WTC11 (cell line): ENCODE measurements at regions not wholly inside any gene's neighbourhood (a gene's known extent, or its start where the extent isn't known, plus 50 kb on each side); places are given as distances from the start of the nearest gene placed in this dataset.

ENCODE experiments used
- ATAC-seq: fragments of 200-7000 bp; cut with Tn5 transposase; 2 replicates; pipeline ENCODE4 v1.10.0; 2021; ENCODE audit warnings: mild to moderate bottlenecking, moderate library complexity
- CTCF ChIA-PET: fragments of 300-600 bp; sonication (Branson Sonifier 250); formaldehyde crosslinking; loops from one replicate; lab custom pipeline; 2021; ENCODE audit warnings: antibody characterized with exemption; lab: Charles Lee
- POLR2A ChIA-PET: fragments of 350-600 bp; sonication (Branson Sonifier 250); formaldehyde crosslinking; loops from one replicate; lab custom pipeline; 2021; ENCODE audit warnings: antibody characterized with exemption; lab: Charles Lee
- DNase-seq: peaks from one replicate; pipeline ENCODE4 v3.0.0; 2021; ENCODE audit warnings: low spot score
- H3K27ac Mint-ChIP-seq: 2 replicates; pipeline ENCODE4 v1.8.0; 2021; ENCODE audit warnings: mixed read lengths
- H3K27me3 Mint-ChIP-seq: 2 replicates; pipeline ENCODE4 v1.8.0; 2021; ENCODE audit warnings: low read depth, mild to moderate bottlenecking, moderate library complexity, mixed read lengths
- H3K36me3 Mint-ChIP-seq: 2 replicates; pipeline ENCODE4 v1.8.0; 2021; ENCODE audit warnings: mixed read lengths
- H3K4me1 Mint-ChIP-seq: 2 replicates; pipeline ENCODE4 v1.8.0; 2022; ENCODE audit warnings: mixed read lengths
- H3K4me3 Mint-ChIP-seq: 2 replicates; pipeline ENCODE4 v1.8.0; 2021; ENCODE audit warnings: mild to moderate bottlenecking, moderate library complexity, mixed read lengths
- H3K9me3 Mint-ChIP-seq: 2 replicates; pipeline ENCODE4 v1.8.0; 2021; ENCODE audit warnings: mixed read lengths
- AR ChIP-seq: fragments of 250-450 bp; sonication (Bioruptor Pico); IDR thresholded peaks from 2 replicates; pipeline ENCODE4 v1.9.0; 2021; ENCODE audit warnings: mild to moderate bottlenecking
- CREB1 ChIP-seq: sonication (generic); formaldehyde crosslinking; IDR thresholded peaks from 2 replicates; pipeline ENCODE4 v1.8.0; 2023; ENCODE audit warnings: mild to moderate bottlenecking, missing genetic modification reagents
- EMX1 ChIP-seq: fragments of 250-450 bp; sonication (Bioruptor Pico); IDR thresholded peaks from 2 replicates; pipeline ENCODE4 v1.8.0; 2021; ENCODE audit warnings: mild to moderate bottlenecking
- FOXK1 ChIP-seq: sonication (generic); formaldehyde crosslinking; IDR thresholded peaks from 2 replicates; pipeline ENCODE4 v1.8.0; 2022; ENCODE audit warnings: mild to moderate bottlenecking, moderate library complexity, missing genetic modification reagents
- HMGA2 ChIP-seq: fragments of 250-450 bp; sonication (Bioruptor Pico); IDR thresholded peaks from 2 replicates; pipeline ENCODE4 v1.4.0; 2021; ENCODE audit warnings: mild to moderate bottlenecking, moderate library complexity
- HMGXB4 ChIP-seq: sonication (generic); formaldehyde crosslinking; IDR thresholded peaks from 2 replicates; pipeline ENCODE4 v1.8.1; 2023; ENCODE audit warnings: mild to moderate bottlenecking, moderate library complexity, missing genetic modification reagents
- MYBL2 ChIP-seq: sonication (generic); formaldehyde crosslinking; IDR thresholded peaks from 2 replicates; pipeline ENCODE4 v1.8.1; 2023; ENCODE audit warnings: mild to moderate bottlenecking, moderate library complexity, missing genetic modification reagents
- NFE2L1 ChIP-seq: sonication (generic); formaldehyde crosslinking; IDR thresholded peaks from 2 replicates; pipeline ENCODE4 v1.8.1; 2023; ENCODE audit warnings: missing genetic modification reagents
- NR1H2 ChIP-seq: sonication (generic); formaldehyde crosslinking; IDR thresholded peaks from 2 replicates; pipeline ENCODE4 v1.9.0; 2021; ENCODE audit warnings: mild to moderate bottlenecking, moderate library complexity, missing genetic modification reagents
- NR3C1 ChIP-seq: sonication (generic); formaldehyde crosslinking; conservative IDR thresholded peaks from 2 replicates; pipeline ENCODE4 v1.8.1; 2023; ENCODE audit warnings: low read depth, mild to moderate bottlenecking, missing genetic modification reagents
- RELA ChIP-seq: sonication (generic); formaldehyde crosslinking; IDR thresholded peaks from 2 replicates; pipeline ENCODE4 v1.8.1; 2022; ENCODE audit warnings: missing genetic modification reagents, mild to moderate bottlenecking, borderline replicate concordance
- STAT6 ChIP-seq: sonication (generic); formaldehyde crosslinking; conservative IDR thresholded peaks from 2 replicates; pipeline ENCODE4 v1.8.1; 2023; ENCODE audit warnings: mild to moderate bottlenecking, low read depth, missing genetic modification reagents, moderate library complexity
- TCF7 ChIP-seq: sonication (generic); formaldehyde crosslinking; IDR thresholded peaks from 2 replicates; pipeline ENCODE4 v1.8.0; 2022; ENCODE audit warnings: mild to moderate bottlenecking, low read depth, missing genetic modification reagents, moderate library complexity
- ZMAT4 ChIP-seq: fragments of 250-450 bp; sonication (Bioruptor Pico); IDR thresholded peaks from 2 replicates; pipeline ENCODE4 v1.9.0; 2021; ENCODE audit warnings: mild to moderate bottlenecking
- ZNF121 ChIP-seq: sonication (generic); formaldehyde crosslinking; IDR thresholded peaks from 2 replicates; pipeline ENCODE4 v1.8.0; 2023; ENCODE audit warnings: missing genetic modification reagents
- ZNF219 ChIP-seq: sonication (generic); formaldehyde crosslinking; IDR thresholded peaks from 2 replicates; pipeline ENCODE4 v1.8.0; 2023; ENCODE audit warnings: missing genetic modification reagents, mild to moderate bottlenecking, borderline replicate concordance
- ZNF232 ChIP-seq: sonication (generic); formaldehyde crosslinking; IDR thresholded peaks from 2 replicates; pipeline ENCODE4 v1.8.0; 2022; ENCODE audit warnings: mild to moderate bottlenecking, missing genetic modification reagents
- ZNF423 ChIP-seq: fragments of 250-450 bp; sonication (Bioruptor Pico); IDR thresholded peaks from 2 replicates; pipeline ENCODE4 v2.1.2; 2022; ENCODE audit warnings: mild to moderate bottlenecking, moderate library complexity
- TF ChIP-seq, protein P1 (sequence below): fragments of 250-450 bp; sonication (Bioruptor Pico); IDR thresholded peaks from 2 replicates; pipeline ENCODE4 v1.9.0; 2021; ENCODE audit warnings: moderate library complexity, mild to moderate bottlenecking, inconsistent platforms, borderline replicate concordance
- TF ChIP-seq, protein P2 (sequence below): sonication (generic); formaldehyde crosslinking; IDR thresholded peaks from 2 replicates; pipeline ENCODE4 v1.8.1; 2022; ENCODE audit warnings: mild to moderate bottlenecking, moderate library complexity, missing genetic modification reagents
- TF ChIP-seq, protein P3 (sequence below): sonication (generic); formaldehyde crosslinking; conservative IDR thresholded peaks from 2 replicates; pipeline ENCODE4 v1.8.1; 2022; ENCODE audit warnings: mild to moderate bottlenecking, missing genetic modification reagents

DNA sequence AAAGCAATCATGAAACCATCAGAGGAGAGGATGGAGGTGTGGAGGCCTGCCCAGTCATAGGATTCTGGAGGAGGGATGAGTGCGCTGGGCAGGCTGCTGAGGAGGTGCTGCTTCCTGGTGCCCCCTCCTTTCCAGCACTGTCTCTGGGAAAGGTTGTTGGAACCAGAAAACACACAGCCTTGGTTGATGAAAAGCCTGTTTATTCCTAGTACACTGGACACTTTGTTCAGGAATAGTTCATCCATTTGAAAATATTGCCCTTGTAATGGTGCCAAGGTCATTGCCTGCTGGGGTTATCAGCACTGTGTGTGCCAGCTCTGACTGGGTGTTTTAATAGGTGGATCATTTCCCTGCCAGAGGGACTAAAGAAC lies 83.7 kb upstream of the ARMC2 start:
- POLR2A ChIA-PET: no interaction called here
- H3K27ac Mint-ChIP-seq: no peak overlapping the region
- no peaks in the 10 kb centered on the region for H3K36me3 Mint-ChIP-seq
- CTCF ChIA-PET: no interaction called here
- no peak for TF ChIP-seq HMGXB4
- TF ChIP-seq FOXK1 (CRISPR knock-in tag): no peak
- TF ChIP-seq AR (CRISPR knock-in tag): no peak
- TF ChIP-seq NR1H2 (CRISPR knock-in tag): no peak
- ATAC-seq: no peak
- H3K9me3 Mint-ChIP-seq: 0 out of 2 replicates have a peak, but pooled peaks cover 3% of the 10 kb centered on the region
- H3K4me3 Mint-ChIP-seq: no peak overlapping the region
- H3K4me1 Mint-ChIP-seq: peaks cover 22% of the 10 kb centered on the region
- DNase-seq: no peak
- peaks cover 11% of the 10 kb centered on the region for H3K27me3 Mint-ChIP-seq

- no peak overlapping the region for H3K27ac Mint-ChIP-seq
- ChIA-PET POLR2A (no interaction called here), CTCF (no interaction called here)
- ATAC-seq (no peak), DNase-seq (no peak)
- TF ChIP-seq, protein P1, sequence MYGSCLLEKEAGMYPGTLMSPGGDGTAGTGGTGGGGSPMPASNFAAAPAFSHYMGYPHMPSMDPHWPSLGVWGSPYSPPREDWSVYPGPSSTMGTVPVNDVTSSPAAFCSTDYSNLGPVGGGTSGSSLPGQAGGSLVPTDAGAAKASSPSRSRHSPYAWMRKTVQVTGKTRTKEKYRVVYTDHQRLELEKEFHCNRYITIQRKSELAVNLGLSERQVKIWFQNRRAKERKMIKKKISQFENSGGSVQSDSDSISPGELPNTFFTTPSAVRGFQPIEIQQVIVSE: no peak
- TF ChIP-seq STAT6 (CRISPR knock-in tag): no peak
- no peak for TF ChIP-seq RELA
- no peak for TF ChIP-seq NR3C1 (CRISPR knock-in tag)
- TF ChIP-seq, protein P2, sequence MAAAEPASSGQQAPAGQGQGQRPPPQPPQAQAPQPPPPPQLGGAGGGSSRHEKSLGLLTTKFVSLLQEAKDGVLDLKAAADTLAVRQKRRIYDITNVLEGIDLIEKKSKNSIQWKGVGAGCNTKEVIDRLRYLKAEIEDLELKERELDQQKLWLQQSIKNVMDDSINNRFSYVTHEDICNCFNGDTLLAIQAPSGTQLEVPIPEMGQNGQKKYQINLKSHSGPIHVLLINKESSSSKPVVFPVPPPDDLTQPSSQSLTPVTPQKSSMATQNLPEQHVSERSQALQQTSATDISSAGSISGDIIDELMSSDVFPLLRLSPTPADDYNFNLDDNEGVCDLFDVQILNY (CRISPR knock-in tag): no peak
- no peak for TF ChIP-seq ZNF121 (CRISPR knock-in tag)
- TF ChIP-seq NFE2L1 (CRISPR knock-in tag): no peak
- TF ChIP-seq, protein P3, sequence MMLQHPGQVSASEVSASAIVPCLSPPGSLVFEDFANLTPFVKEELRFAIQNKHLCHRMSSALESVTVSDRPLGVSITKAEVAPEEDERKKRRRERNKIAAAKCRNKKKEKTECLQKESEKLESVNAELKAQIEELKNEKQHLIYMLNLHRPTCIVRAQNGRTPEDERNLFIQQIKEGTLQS: no peak
- no peak for TF ChIP-seq ZNF232 (CRISPR knock-in tag)
- no peak for TF ChIP-seq HMGA2 (CRISPR knock-in tag)
- no peak for TF ChIP-seq ZNF219 (CRISPR knock-in tag)
- no peak for TF ChIP-seq TCF7 (CRISPR knock-in tag)
- no peak for TF ChIP-seq FOXK1 (CRISPR knock-in tag)
- TF ChIP-seq ZNF423 (CRISPR knock-in tag): no peak
- TF ChIP-seq MYBL2: no peak
- no peak for TF ChIP-seq CREB1 (CRISPR knock-in tag)
- no peak for TF ChIP-seq EMX1 (CRISPR knock-in tag)
- no peak for TF ChIP-seq ZMAT4 (CRISPR knock-in tag)
- peaks cover 19% of the 10 kb centered on the region for H3K4me1 Mint-ChIP-seq
- no peak overlapping the region for H3K4me3 Mint-ChIP-seq
- peaks cover 11% of the 10 kb centered on the region for H3K27me3 Mint-ChIP-seq
- H3K9me3 Mint-ChIP-seq: peaks cover 8% of the 10 kb centered on the region
- H3K36me3 Mint-ChIP-seq: no peaks in the 10 kb centered on the region
These were observed 82.7 kb upstream of the ARMC2 start for GRCh38 chr6:108765495-108765894.
